Upper lobe of left lung (tissue), 6 donors: ENCODE measurements at regions not wholly inside any gene's neighbourhood (a gene's known extent, or its start where the extent isn't known, plus 50 kb on each side); places are given as distances from the start of the nearest gene placed in this dataset.

Source experiments
- ATAC-seq, 2 donors: fragments of 200-7000 bp; cut with Tn5 transposase; one replicate each; pipeline ENCODE4 v1.9.1; 2022; ENCODE audit warnings: mild to moderate bottlenecking in 2 of 2, moderate library complexity in 2 of 2; ENCODE audit not compliant: low FRiP score in 2 of 2
- DNase-seq, 2 donors: peaks; one replicate each; pipeline ENCODE4 v3.0.0-alpha.2; 2019 to 2020
- H3K27ac ChIP-seq, 4 donors: fragments of 200-600 bp; sonication (generic); one replicate each; pipeline ENCODE4 v1.5.1; 2016 to 2019
- H3K27me3 ChIP-seq, 4 donors: fragments of 200-600 bp; sonication (generic); one replicate each; pipeline ENCODE4 v1.5.1; 2017 to 2019
- H3K36me3 ChIP-seq, 4 donors: fragments of 200-600 bp; sonication (generic); one replicate each; pipeline ENCODE4 v1.5.1; 2016 to 2019
- H3K4me1 ChIP-seq, 4 donors: fragments of 200-600 bp; sonication (generic); one replicate each; pipeline ENCODE4 v1.5.1; 2018 to 2019
- H3K4me3 ChIP-seq, 4 donors: fragments of 200-600 bp; sonication (generic); one replicate each; pipeline ENCODE4 v1.5.1; 2017 to 2019; ENCODE audit warnings: mild to moderate bottlenecking in 2 of 4, moderate library complexity in 1 of 4
- H3K9me3 ChIP-seq, 4 donors: fragments of 200-600 bp; sonication (generic); one replicate each; pipeline ENCODE4 v1.5.1; 2018 to 2019
- EP300 ChIP-seq, 4 donors: sonication (generic); formaldehyde crosslinking; IDR thresholded peaks; one replicate each; pipeline ENCODE4 v1.5.1; 2017; ENCODE audit warnings: antibody characterized with exemption in 4 of 4, control low read depth in 2 of 4
- POLR2A ChIP-seq, 4 donors: fragments of 450-650 bp; IDR thresholded peaks; one replicate each; pipeline ENCODE4 v1.5.1; 2016 to 2017; ENCODE audit warnings: antibody characterized with exemption in 4 of 4, mild to moderate bottlenecking in 2 of 4
- POLR2AphosphoS5 ChIP-seq, 2 donors: sonication (generic); formaldehyde crosslinking; IDR thresholded peaks; one replicate each; pipeline ENCODE4 v1.5.1; 2017; ENCODE audit warnings: antibody characterized with exemption in 2 of 2
- WGBS, 2 donors: methylation state at CpG; one replicate each; pipeline ENCODE4 v1.1.5; 2017 to 2018; 5-methylcytosine and 5-hydroxymethylcytosine counted together
- TF ChIP-seq, protein P1 (sequence below), 6 experiments: fragments of 450-650 bp in 4 of 6; fragments of 200-600 bp in 2 of 6; sonication (generic) in 2 of 6; IDR thresholded peaks; one replicate each; pipeline ENCODE4 v1.5.1; 2016 to 2019; ENCODE audit warnings: antibody characterized with exemption in 6 of 6
- donor health status: DM: no; HTN: no; CAD: no; lungs with moderate emphysema.
- donor health status: DM: no; HTN: yes; CAD: no; lungs with severe emphysema.

DNA sequence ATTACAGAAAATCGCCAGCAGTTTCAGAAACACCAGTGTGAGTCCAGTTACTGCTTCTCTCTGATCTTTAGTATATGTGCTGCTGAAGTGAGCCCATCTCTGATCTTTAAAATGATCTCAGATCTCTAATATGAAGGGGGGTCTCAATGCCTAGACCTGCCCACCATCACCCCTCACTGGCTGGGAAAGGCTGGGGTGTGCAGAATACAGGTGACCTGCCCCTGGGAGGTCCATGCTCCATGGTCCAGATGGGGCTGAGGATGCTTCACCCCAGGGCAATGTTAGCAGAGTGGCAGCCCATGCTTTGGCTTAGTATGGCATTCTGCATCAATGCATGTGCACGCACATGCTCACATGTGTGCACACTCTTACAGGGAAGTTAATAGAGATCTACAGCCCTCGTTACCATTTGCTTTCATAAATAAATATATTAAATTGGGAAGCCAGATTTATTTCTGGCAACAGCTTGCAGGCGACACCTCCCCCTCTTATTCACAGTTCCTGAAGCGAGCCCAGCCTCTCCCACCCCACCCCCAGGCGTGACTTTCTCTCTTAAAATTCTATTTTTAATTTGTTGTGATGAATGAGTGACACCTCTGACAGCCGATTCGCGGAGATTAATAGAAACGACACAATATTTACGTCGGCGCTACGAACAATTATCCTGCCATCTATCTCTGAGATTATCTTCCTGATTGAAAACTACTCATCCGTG, 104.7 kb upstream of the ESRRB start:
- Histone ChIP-seq H3K4me1 (peaks cover 0 to 14% (median 4%) of the 10 kb centered on the region in 4 donors), H3K4me3 (no peak overlapping the region), H3K27me3 (no peaks in the 10 kb centered on the region), H3K36me3 (no peaks in the 10 kb centered on the region), H3K27ac (no peak overlapping the region), H3K9me3 (no peaks in the 10 kb centered on the region)
- no peak for TF ChIP-seq POLR2AphosphoS5 (IDR thresholded peaks at IDR 0.05)
- no peak for TF ChIP-seq POLR2A (IDR thresholded peaks at IDR 0.05)
- TF ChIP-seq EP300 (IDR thresholded peaks at IDR 0.05), result no peak
- TF ChIP-seq, protein P1, sequence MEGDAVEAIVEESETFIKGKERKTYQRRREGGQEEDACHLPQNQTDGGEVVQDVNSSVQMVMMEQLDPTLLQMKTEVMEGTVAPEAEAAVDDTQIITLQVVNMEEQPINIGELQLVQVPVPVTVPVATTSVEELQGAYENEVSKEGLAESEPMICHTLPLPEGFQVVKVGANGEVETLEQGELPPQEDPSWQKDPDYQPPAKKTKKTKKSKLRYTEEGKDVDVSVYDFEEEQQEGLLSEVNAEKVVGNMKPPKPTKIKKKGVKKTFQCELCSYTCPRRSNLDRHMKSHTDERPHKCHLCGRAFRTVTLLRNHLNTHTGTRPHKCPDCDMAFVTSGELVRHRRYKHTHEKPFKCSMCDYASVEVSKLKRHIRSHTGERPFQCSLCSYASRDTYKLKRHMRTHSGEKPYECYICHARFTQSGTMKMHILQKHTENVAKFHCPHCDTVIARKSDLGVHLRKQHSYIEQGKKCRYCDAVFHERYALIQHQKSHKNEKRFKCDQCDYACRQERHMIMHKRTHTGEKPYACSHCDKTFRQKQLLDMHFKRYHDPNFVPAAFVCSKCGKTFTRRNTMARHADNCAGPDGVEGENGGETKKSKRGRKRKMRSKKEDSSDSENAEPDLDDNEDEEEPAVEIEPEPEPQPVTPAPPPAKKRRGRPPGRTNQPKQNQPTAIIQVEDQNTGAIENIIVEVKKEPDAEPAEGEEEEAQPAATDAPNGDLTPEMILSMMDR (IDR thresholded peaks at IDR 0.05), result no peak
- DNase-seq (no peak), ATAC-seq (no peak)
- 76 to 79% methylated on average over 15 of the region's 15 CpGs for WGBS, 2 donors

DNA sequence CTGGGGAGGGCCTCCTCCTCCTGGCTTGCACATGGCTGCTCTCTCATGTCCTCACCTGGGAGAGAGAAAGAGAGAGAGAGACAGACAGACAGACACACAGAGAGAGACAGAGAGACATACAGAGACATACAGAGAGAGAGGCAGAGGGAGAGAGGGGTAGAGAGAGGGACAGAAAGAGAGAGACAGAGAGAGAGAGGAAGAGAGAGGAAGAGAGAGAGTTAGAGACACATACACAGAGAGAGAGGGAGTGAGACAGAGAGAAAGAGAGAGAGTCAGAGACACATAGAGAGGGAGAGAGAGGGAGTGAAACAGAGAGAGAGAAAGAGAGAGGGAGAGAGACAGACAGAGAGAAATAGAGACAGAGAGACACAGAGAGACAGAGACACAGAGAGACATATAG, 103.6 kb upstream of the ESRRB start:
- ATAC-seq, result no peak
- Histone ChIP-seq H3K27ac (no peak overlapping the region), H3K4me3 (no peak overlapping the region), H3K9me3 (no peaks in the 10 kb centered on the region), H3K4me1 (peaks cover 0 to 11% (median under 1%) of the 10 kb centered on the region in 4 donors), H3K36me3 (no peaks in the 10 kb centered on the region), H3K27me3 (no peaks in the 10 kb centered on the region)
- TF ChIP-seq, protein P1 (IDR thresholded peaks at IDR 0.05), result no peak
- TF ChIP-seq POLR2A (IDR thresholded peaks at IDR 0.05) (no peak), EP300 (IDR thresholded peaks at IDR 0.05) (no peak), POLR2AphosphoS5 (IDR thresholded peaks at IDR 0.05) (no peak)
- no peak for DNase-seq

DNA sequence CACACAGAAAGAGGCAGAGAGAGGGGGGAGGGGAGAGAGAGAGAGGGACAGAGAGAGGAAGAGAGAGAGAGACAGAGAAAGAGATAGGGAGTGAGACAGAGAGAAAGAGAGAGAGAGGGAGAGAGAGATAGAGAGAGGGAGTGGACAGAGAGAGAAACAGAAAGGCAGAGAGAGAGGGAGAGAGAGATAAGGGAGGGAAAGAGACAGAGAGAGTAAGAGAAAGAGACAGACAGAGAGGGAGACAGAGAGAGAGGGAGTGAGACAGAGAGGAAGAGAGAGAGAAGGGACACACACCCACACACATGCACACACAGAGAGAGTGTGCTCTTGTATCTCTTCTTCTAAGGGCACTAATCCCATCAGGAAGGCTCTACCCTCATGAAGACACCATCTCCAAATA, 103.2 kb upstream of the ESRRB start:
- Histone ChIP-seq H3K27me3 (no peaks in the 10 kb centered on the region), H3K4me3 (no peak overlapping the region), H3K36me3 (no peaks in the 10 kb centered on the region), H3K27ac (no peak overlapping the region), H3K4me1 (peaks cover 0 to 6% (median 0%) of the 10 kb centered on the region in 4 donors), H3K9me3 (no peaks in the 10 kb centered on the region)
- TF ChIP-seq EP300 (IDR thresholded peaks at IDR 0.05) (no peak), POLR2AphosphoS5 (IDR thresholded peaks at IDR 0.05) (no peak), POLR2A (IDR thresholded peaks at IDR 0.05) (no peak)
- TF ChIP-seq, protein P1 (IDR thresholded peaks at IDR 0.05), result no peak
- no peak for DNase-seq
- no peak for ATAC-seq

DNA sequence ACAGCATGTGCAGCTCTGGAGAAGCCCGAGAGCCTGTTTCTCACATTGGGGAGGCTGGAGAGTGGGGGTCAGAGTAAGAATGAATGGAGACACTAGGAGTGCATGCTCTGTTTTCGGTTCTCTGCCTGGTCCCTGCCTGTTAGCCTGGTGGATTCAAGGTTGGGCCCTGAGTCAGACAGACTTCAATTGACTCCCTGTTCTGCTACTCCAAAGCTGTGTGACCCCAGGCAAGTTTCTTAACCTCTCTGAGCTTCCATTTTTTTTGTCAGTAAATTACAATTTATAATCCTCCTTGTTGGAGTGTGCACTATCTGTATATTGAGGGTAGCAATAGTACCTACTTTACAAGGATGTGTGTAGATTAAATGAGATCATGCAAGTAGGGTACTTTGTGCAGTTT, 102.6 kb upstream of the ESRRB start:
- TF ChIP-seq, protein P1 (IDR thresholded peaks at IDR 0.05), result no peak
- TF ChIP-seq EP300 (IDR thresholded peaks at IDR 0.05) (no peak), POLR2A (IDR thresholded peaks at IDR 0.05) (no peak), POLR2AphosphoS5 (IDR thresholded peaks at IDR 0.05) (no peak)
- ATAC-seq (no peak), DNase-seq (no peak)
- no peak overlapping the region for H3K27ac ChIP-seq
- H3K4me3 ChIP-seq, result no peak overlapping the region
- peaks cover 0 to under 1% (median 0%) of the 10 kb centered on the region in 4 donors for H3K4me1 ChIP-seq
- H3K36me3 ChIP-seq, result no peaks in the 10 kb centered on the region
- no peaks in the 10 kb centered on the region for H3K27me3 ChIP-seq
- WGBS, 2 donors, result 64 to 80% methylated on average over 2 of the region's 2 CpGs
- no peaks in the 10 kb centered on the region for H3K9me3 ChIP-seq

DNA sequence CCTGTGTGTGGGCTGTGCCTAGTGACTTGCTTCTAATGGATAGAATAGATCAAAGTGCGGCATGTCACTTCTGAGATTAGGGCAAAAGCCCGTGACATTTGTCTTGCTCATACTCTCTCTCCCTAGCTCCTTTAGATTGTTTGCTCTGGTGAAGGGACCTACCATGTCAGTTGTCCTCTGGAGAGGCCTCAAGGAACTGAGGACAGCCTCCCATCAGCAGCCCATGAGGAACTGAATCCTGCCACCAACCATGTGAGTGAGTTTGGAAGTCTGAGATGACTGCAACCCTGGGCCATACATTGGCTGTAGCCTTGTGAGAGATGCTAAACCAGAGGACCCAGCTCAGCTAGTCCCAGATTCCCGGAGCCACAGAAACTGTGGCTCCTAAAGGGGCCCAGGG, 101.6 kb upstream of the ESRRB start:
- ATAC-seq (no peak), DNase-seq (no peak)
- H3K9me3 ChIP-seq, result no peaks in the 10 kb centered on the region
- no peaks in the 10 kb centered on the region for H3K4me1 ChIP-seq
- 75 to 87% methylated on average over 2 to 3 of the region's 3 CpGs for WGBS, 2 donors
- H3K36me3 ChIP-seq, result no peaks in the 10 kb centered on the region
- no peak overlapping the region for H3K4me3 ChIP-seq
- TF ChIP-seq, protein P1 (IDR thresholded peaks at IDR 0.05), result no peak
- no peak for TF ChIP-seq EP300 (IDR thresholded peaks at IDR 0.05)
- TF ChIP-seq POLR2AphosphoS5 (IDR thresholded peaks at IDR 0.05), result no peak
- TF ChIP-seq POLR2A (IDR thresholded peaks at IDR 0.05), result no peak
- no peak overlapping the region for H3K27ac ChIP-seq
- H3K27me3 ChIP-seq, result no peaks in the 10 kb centered on the region
